ENCODE measurements at regions not wholly inside any gene's neighbourhood (a gene's known extent, or its start where the extent isn't known, plus 50 kb on each side); places are given as distances from the start of the nearest gene placed in this dataset.

- Histone ChIP-seq H3K36me3 (replicated peaks) (no peaks in the 10 kb centered on the region), H3K27me3 (replicated peaks) (no peaks in the 10 kb centered on the region), H3K4me3 (ENCODE audit: low read depth, low read length) (no peak overlapping the region), H3K27ac (no peak overlapping the region)
- no peak for TF ChIP-seq CTCF (IDR thresholded peaks at IDR 0.05; ENCODE audit: low read depth, low read length, missing control alignments)
- no peak for DNase-seq
- in situ Hi-C loops (cut with HindIII; ENCODE audit: low pct_ligation_motif_present, low sequenced_read_pairs), result no loop called here
Measured at GRCh38 chr10:44024356-44025116, 360.4 kb downstream of the CXCL12 start.

GRCh38 chr10:44023517-44023916 is 361.4 kb downstream of the CXCL12 start:
- DNase-seq, result no peak
- no peaks in the 10 kb centered on the region for H3K36me3 ChIP-seq (replicated peaks)
- in situ Hi-C loops (cut with HindIII; ENCODE audit: low pct_ligation_motif_present, low sequenced_read_pairs), result no loop called here
- no peak overlapping the region for H3K4me3 ChIP-seq (ENCODE audit: low read depth, low read length)
- TF ChIP-seq CTCF (IDR thresholded peaks at IDR 0.05; ENCODE audit: low read depth, low read length, missing control alignments), result no peak
- no peaks in the 10 kb centered on the region for H3K27me3 ChIP-seq (replicated peaks)
- no peak overlapping the region for H3K27ac ChIP-seq

GRCh38 chr10:44022203-44022602 is 362.7 kb downstream of the CXCL12 start:
- TF ChIP-seq CTCF (IDR thresholded peaks at IDR 0.05; ENCODE audit: low read depth, low read length, missing control alignments), result no peak
- Histone ChIP-seq H3K27me3 (replicated peaks) (no peaks in the 10 kb centered on the region), H3K36me3 (replicated peaks) (no peaks in the 10 kb centered on the region), H3K27ac (no peak overlapping the region), H3K4me3 (ENCODE audit: low read depth, low read length) (no peak overlapping the region)
- no peak for DNase-seq
- in situ Hi-C loops (cut with HindIII; ENCODE audit: low pct_ligation_motif_present, low sequenced_read_pairs), result no loop called here

- in situ Hi-C loops (cut with HindIII; ENCODE audit: low pct_ligation_motif_present, low sequenced_read_pairs), result no loop called here
- no peak for DNase-seq
- Histone ChIP-seq H3K4me3 (ENCODE audit: low read depth, low read length) (no peak overlapping the region), H3K36me3 (replicated peaks) (no peaks in the 10 kb centered on the region), H3K27ac (no peak overlapping the region), H3K27me3 (replicated peaks) (no peaks in the 10 kb centered on the region)
- TF ChIP-seq CTCF (IDR thresholded peaks at IDR 0.05; ENCODE audit: low read depth, low read length, missing control alignments), result no peak
Measured at GRCh38 chr10:44020322-44021111, 364.4 kb downstream of the CXCL12 start.

GRCh38 chr10:44017483-44018145 is 367.3 kb downstream of the CXCL12 start:
- no peak overlapping the region for H3K27ac ChIP-seq
- in situ Hi-C loops (cut with HindIII; ENCODE audit: low pct_ligation_motif_present, low sequenced_read_pairs), result no loop called here
- TF ChIP-seq CTCF (IDR thresholded peaks at IDR 0.05; ENCODE audit: low read depth, low read length, missing control alignments), result no peak
- DNase-seq, result no peak
- no peaks in the 10 kb centered on the region for H3K36me3 ChIP-seq (replicated peaks)
- H3K27me3 ChIP-seq (replicated peaks), result no peaks in the 10 kb centered on the region
- no peak overlapping the region for H3K4me3 ChIP-seq (ENCODE audit: low read depth, low read length)

All from brain microvascular endothelial cell (primary cell).